BLaER1 (cell line): ENCODE measurements at regions not wholly inside any gene's neighbourhood (a gene's known extent, or its start where the extent isn't known, plus 50 kb on each side); places are given as distances from the start of the nearest gene placed in this dataset.

ENCODE experiments used
- H3K27ac ChIP-seq: shearing (Covaris generic); formaldehyde crosslinking; 2 replicates; pipeline ENCODE4 v1.8.1; 2022
- H3K27me3 ChIP-seq: shearing (Covaris generic); formaldehyde crosslinking; 2 replicates; pipeline ENCODE4 v1.8.1; 2022
- H3K36me3 ChIP-seq: shearing (Covaris generic); formaldehyde crosslinking; 2 replicates; pipeline ENCODE4 v1.8.1; 2022
- H3K4me1 ChIP-seq: shearing (Covaris generic); formaldehyde crosslinking; 2 replicates; pipeline ENCODE4 v1.8.1; 2022
- H3K4me2 ChIP-seq: shearing (Covaris generic); formaldehyde crosslinking; 2 replicates; pipeline ENCODE4 v1.8.1; 2022
- H3K4me3 ChIP-seq: shearing (Covaris generic); formaldehyde crosslinking; 2 replicates; pipeline ENCODE4 v1.8.1; 2022
- H3K9ac ChIP-seq: shearing (Covaris generic); formaldehyde crosslinking; 2 replicates; pipeline ENCODE4 v1.8.1; 2022
- H3K9me3 ChIP-seq: shearing (Covaris generic); formaldehyde crosslinking; 2 replicates; pipeline ENCODE4 v1.8.1; 2022
- H4K20me1 ChIP-seq: shearing (Covaris generic); formaldehyde crosslinking; 2 replicates; pipeline ENCODE4 v1.8.1; 2022
- Cebpa-rat ChIP-seq: shearing (Covaris generic); IDR thresholded peaks from 2 replicates; pipeline ENCODE4 v1.8.1; 2022

DNA sequence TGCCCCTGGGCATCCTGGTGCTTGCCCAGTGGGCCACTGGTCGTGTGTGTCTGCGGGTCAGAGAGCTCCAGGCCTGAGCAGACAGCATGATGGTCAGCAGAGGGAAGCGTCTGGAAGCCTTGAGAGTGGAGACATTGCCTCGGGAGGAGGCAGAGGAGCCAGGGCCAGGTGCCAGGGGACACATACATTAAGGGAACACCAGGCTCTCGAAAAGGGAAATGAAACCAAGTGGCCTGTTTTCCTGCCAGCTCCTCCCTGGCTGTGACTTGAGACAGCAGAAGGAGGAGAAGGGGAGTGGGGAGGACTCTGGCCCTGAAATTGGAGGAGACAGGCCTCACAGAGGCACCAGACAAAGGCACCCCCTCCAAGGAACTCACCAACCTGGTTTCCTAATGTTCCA is 62.4 kb upstream of the LRP8 start:
- no peak for TF ChIP-seq Cebpa-rat
- Histone ChIP-seq H3K36me3 (no peaks in the 10 kb centered on the region), H3K4me2 (peak overlapping the region; percentile 82), H3K27ac (peak overlapping the region; percentile 64), H3K9ac (peak overlapping the region; percentile 53), H3K4me3 (no peak overlapping the region), H3K9me3 (no peaks in the 10 kb centered on the region), H4K20me1 (no peaks in the 10 kb centered on the region), H3K4me1 (peaks cover 39% of the 10 kb centered on the region), H3K27me3 (no peaks in the 10 kb centered on the region)

- Histone ChIP-seq H3K27me3 (no peaks in the 10 kb centered on the region), H4K20me1 (no peaks in the 10 kb centered on the region), H3K4me1 (peaks cover 34% of the 10 kb centered on the region), H3K27ac (peak overlapping the region; percentile 64), H3K9me3 (no peaks in the 10 kb centered on the region), H3K4me3 (no peak overlapping the region), H3K4me2 (peak overlapping the region; percentile 82), H3K36me3 (no peaks in the 10 kb centered on the region), H3K9ac (peak overlapping the region; percentile 53; the same call in 1 of the 2 replicates)
- no peak for TF ChIP-seq Cebpa-rat
These were observed 62.9 kb upstream of the LRP8 start for GRCh38 chr1:53390736-53391135.

DNA sequence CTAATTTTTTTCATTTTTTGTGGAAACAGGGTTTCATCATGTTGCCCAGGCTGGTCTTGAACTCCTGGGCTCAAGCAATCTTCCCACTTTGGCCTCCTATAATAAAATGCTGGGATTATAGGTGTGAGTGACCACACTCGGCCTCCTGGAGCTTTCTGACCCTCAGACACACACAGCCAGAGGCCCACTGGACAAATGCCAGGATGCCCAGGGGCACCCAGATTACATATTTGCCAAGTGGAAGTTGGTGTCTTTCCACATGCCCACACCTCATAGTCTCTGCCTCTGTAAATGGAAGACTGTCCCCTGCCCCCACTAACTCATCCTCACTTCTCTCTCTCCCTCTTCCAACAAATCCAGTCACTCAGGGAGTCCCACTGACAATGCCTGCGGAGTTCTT is 63.4 kb upstream of the LRP8 start:
- peaks cover 29% of the 10 kb centered on the region for H3K4me1 ChIP-seq
- H3K9ac ChIP-seq = no peak overlapping the region
- H3K27me3 ChIP-seq = no peaks in the 10 kb centered on the region
- no peaks in the 10 kb centered on the region for H3K9me3 ChIP-seq
- TF ChIP-seq Cebpa-rat = no peak
- no peak overlapping the region for H3K27ac ChIP-seq
- no peaks in the 10 kb centered on the region for H4K20me1 ChIP-seq
- no peaks in the 10 kb centered on the region for H3K36me3 ChIP-seq
- no peak overlapping the region for H3K4me3 ChIP-seq
- no peak overlapping the region for H3K4me2 ChIP-seq

DNA sequence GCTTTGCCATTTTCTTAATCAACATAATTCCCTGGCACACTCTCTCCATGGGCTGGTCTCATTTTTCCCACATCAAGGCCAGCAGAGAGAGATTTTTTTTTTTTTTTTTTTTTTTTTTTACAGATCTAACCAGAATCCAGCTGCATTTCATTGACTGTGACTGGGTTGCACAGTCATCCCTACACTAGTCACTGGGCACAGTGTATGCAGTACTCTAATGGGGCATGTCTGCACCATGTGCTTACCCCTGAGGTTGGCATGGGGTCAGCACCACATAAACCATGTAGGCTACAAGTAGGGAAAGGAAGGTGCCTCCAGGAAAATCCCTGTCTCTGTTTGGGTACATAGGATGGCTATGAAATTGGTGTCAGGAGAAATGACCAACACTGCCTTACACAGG is 64.1 kb upstream of the LRP8 start:
- Histone ChIP-seq H3K9ac (no peak overlapping the region), H3K36me3 (no peaks in the 10 kb centered on the region), H4K20me1 (no peaks in the 10 kb centered on the region), H3K27ac (no peak overlapping the region), H3K4me1 (peaks cover 26% of the 10 kb centered on the region), H3K27me3 (no peaks in the 10 kb centered on the region), H3K9me3 (no peaks in the 10 kb centered on the region), H3K4me2 (no peak overlapping the region), H3K4me3 (no peak overlapping the region)
- TF ChIP-seq Cebpa-rat = no peak

DNA sequence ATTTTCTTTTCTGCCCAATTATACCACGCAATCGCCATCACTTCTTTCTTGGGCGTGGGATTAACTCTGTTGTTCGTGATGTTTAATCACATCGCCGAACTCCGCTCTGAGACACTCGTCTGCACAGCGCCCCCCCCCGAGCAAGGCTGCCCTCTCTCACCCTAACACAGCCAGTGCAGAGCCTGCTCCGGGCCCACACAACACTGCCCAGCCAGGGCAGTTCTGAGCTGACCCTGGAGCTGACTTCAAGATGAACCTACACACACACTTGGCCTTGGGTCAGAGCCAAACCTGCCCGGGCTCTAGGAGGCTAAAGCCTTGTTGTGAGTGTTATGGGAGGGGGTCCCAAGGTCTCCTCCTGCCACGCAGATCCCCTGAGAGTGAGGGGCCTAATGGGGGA is 64.6 kb upstream of the LRP8 start:
- no peak for TF ChIP-seq Cebpa-rat
- H3K4me2 ChIP-seq = no peak overlapping the region
- no peak overlapping the region for H3K9ac ChIP-seq
- 0 out of 2 replicates have a peak overlapping the region, but pooled peaks have one; percentile 8 for H3K27ac ChIP-seq
- no peaks in the 10 kb centered on the region for H3K27me3 ChIP-seq
- H3K4me1 ChIP-seq = peaks cover 26% of the 10 kb centered on the region
- H3K9me3 ChIP-seq = no peaks in the 10 kb centered on the region
- no peak overlapping the region for H3K4me3 ChIP-seq
- no peaks in the 10 kb centered on the region for H3K36me3 ChIP-seq
- no peaks in the 10 kb centered on the region for H4K20me1 ChIP-seq

GRCh38 chr1:53393325-53393792 is 65.5 kb upstream of the LRP8 start:
- no peaks in the 10 kb centered on the region for H3K9me3 ChIP-seq
- H3K9ac ChIP-seq = no peak overlapping the region
- H3K27ac ChIP-seq = no peak overlapping the region; the same call in 1 of the 2 replicates
- no peaks in the 10 kb centered on the region for H3K36me3 ChIP-seq
- H3K4me1 ChIP-seq = peaks cover 26% of the 10 kb centered on the region
- no peak for TF ChIP-seq Cebpa-rat
- H3K27me3 ChIP-seq = no peaks in the 10 kb centered on the region
- H4K20me1 ChIP-seq = no peaks in the 10 kb centered on the region
- H3K4me2 ChIP-seq = no peak overlapping the region
- H3K4me3 ChIP-seq = no peak overlapping the region

DNA sequence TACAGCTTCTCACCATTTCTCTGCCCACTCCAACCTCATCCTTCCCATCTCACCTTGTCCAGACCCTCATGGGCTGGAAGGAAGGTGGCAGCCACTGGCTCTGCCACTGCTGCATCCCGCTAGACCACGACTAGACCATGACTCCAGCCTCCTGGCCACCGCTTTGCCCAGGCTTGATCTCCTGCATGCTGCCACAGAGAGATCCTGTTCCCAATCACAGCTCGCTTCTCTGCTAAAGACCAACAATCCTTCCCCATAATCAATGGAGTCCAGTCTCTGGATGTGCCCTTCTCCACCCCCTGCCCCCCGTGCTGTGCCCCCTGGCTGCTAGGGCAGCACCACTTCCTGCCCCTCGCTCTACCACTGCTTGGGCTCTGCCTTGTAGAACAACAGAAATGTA is 64.9 kb upstream of the DMRTB1 start:
- Histone ChIP-seq H3K9ac (no peak overlapping the region), H3K4me3 (no peak overlapping the region), H3K27me3 (no peaks in the 10 kb centered on the region), H4K20me1 (no peaks in the 10 kb centered on the region), H3K4me2 (no peak overlapping the region), H3K36me3 (no peaks in the 10 kb centered on the region), H3K9me3 (no peaks in the 10 kb centered on the region), H3K27ac (no peak overlapping the region), H3K4me1 (peaks cover 27% of the 10 kb centered on the region)
- no peak for TF ChIP-seq Cebpa-rat

DNA sequence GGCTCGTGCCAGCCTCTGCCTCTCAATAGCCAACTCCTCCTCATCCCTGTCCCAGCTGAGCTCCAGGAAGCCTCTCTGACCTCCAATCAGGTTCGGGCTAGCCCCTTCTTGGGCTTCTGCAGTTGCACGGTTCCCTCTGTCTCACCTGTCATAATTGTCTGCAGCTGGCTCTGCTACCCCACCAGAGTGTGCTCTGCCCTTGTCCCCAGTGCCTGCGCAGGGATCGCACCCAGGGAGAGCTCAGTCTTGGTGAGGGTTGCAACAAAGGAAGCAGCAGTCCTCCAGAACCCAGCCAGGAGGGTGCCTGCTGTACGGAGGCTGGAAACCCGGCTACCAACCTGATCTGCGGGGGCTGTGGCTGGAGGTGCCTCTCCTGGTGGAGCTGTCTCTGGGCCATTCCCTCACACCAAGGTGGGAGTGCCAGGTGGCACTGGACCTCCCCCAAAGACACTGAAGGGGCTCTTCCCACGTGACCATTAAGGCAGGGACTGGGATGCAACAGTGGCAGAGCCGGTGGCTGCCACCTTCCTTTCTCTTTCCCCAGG is 63.5 kb upstream of the DMRTB1 start:
- Histone ChIP-seq H3K4me1 (peaks cover 13% of the 10 kb centered on the region), H3K4me2 (no peak overlapping the region), H3K4me3 (no peak overlapping the region), H3K9me3 (no peaks in the 10 kb centered on the region), H4K20me1 (no peaks in the 10 kb centered on the region), H3K27me3 (no peaks in the 10 kb centered on the region), H3K27ac (no peak overlapping the region), H3K36me3 (no peaks in the 10 kb centered on the region), H3K9ac (no peak overlapping the region)
- no peak for TF ChIP-seq Cebpa-rat

- no peak for TF ChIP-seq Cebpa-rat
- Histone ChIP-seq H3K4me2 (no peak overlapping the region), H3K27ac (no peak overlapping the region), H3K4me1 (peaks cover 11% of the 10 kb centered on the region), H3K9ac (no peak overlapping the region), H3K27me3 (no peaks in the 10 kb centered on the region), H3K36me3 (no peaks in the 10 kb centered on the region), H3K4me3 (no peak overlapping the region), H3K9me3 (no peaks in the 10 kb centered on the region), H4K20me1 (no peaks in the 10 kb centered on the region)
These were observed 62.5 kb upstream of the DMRTB1 start for GRCh38 chr1:53396573-53397268.

- no peak overlapping the region for H3K4me3 ChIP-seq
- no peak for TF ChIP-seq Cebpa-rat
- H3K4me1 ChIP-seq = peaks cover 11% of the 10 kb centered on the region
- H3K9ac ChIP-seq = no peak overlapping the region
- peaks cover 11% of the 10 kb centered on the region for H3K9me3 ChIP-seq
- H3K36me3 ChIP-seq = no peaks in the 10 kb centered on the region
- no peak overlapping the region for H3K27ac ChIP-seq
- no peaks in the 10 kb centered on the region for H4K20me1 ChIP-seq
- no peaks in the 10 kb centered on the region for H3K27me3 ChIP-seq
- H3K4me2 ChIP-seq = no peak overlapping the region
These were observed 61.1 kb upstream of the DMRTB1 start for GRCh38 chr1:53398091-53398490.
